Muscle of arm (tissue), 1 donor: ENCODE measurements at regions not wholly inside any gene's neighbourhood (a gene's known extent, or its start where the extent isn't known, plus 50 kb on each side); places are given as distances from the start of the nearest gene placed in this dataset.
"Not testable (repeated sequence)": the region's sequence is repeated elsewhere in the genome, so short reads cannot be mapped to it uniquely, and the experiment has no call there.

Experiments used
- DNase-seq: peaks from one replicate; pipeline ENCODE4 v3.0.0-alpha.2; 2013

- no peak for DNase-seq
Observed at GRCh38 chr13:69094485-69094884, 1013.1 kb upstream of the ATXN8OS start.

GRCh38 chr13:69092615-69093322 lies 1014.9 kb upstream of the ATXN8OS start:
- DNase-seq: no peak

- DNase-seq: no peak
Observed at GRCh38 chr13:69077267-69077666, 1030.4 kb upstream of the ATXN8OS start.

- DNase-seq: no peak
Observed at GRCh38 chr13:69069554-69070133, 1038.0 kb upstream of the ATXN8OS start.

- no peak for DNase-seq
Observed at GRCh38 chr13:69050696-69051095, 1056.9 kb upstream of the ATXN8OS start.

GRCh38 chr13:69044629-69045028 lies 1063.0 kb upstream of the ATXN8OS start:
- no peak for DNase-seq

GRCh38 chr13:69040898-69041297 lies 1066.7 kb upstream of the ATXN8OS start:
- no peak for DNase-seq

- no peak for DNase-seq
Observed at GRCh38 chr13:69035771-69036170, 1071.9 kb upstream of the ATXN8OS start.

GRCh38 chr13:69028936-69029335 lies 1078.7 kb upstream of the ATXN8OS start:
- DNase-seq: no peak

- no peak for DNase-seq
Observed at GRCh38 chr13:69020120-69020519, 1087.5 kb upstream of the ATXN8OS start.

- DNase-seq: not testable (repeated sequence)
Observed at GRCh38 chr13:69018173-69018572, 1089.5 kb upstream of the ATXN8OS start.

GRCh38 chr13:69010789-69011188 lies 1096.8 kb upstream of the ATXN8OS start:
- DNase-seq: no peak

- DNase-seq: no peak
Observed at GRCh38 chr13:69008499-69008898, 1099.1 kb upstream of the ATXN8OS start.

- DNase-seq: no peak
Observed at GRCh38 chr13:68998056-68998455, 1109.6 kb upstream of the ATXN8OS start.

- no peak for DNase-seq
Observed at GRCh38 chr13:68996668-68997025, 1111.0 kb upstream of the ATXN8OS start.

- DNase-seq: no peak
Observed at GRCh38 chr13:68995972-68996667, 1111.5 kb upstream of the ATXN8OS start.

- DNase-seq: no peak
Observed at GRCh38 chr13:68993154-68993553, 1114.5 kb upstream of the ATXN8OS start.

GRCh38 chr13:68988176-68988575 lies 1119.5 kb upstream of the ATXN8OS start:
- DNase-seq: no peak

GRCh38 chr13:68987585-68987984 lies 1120.0 kb upstream of the ATXN8OS start:
- no peak for DNase-seq

- DNase-seq: no peak
Observed at GRCh38 chr13:68984688-68985319, 1122.8 kb upstream of the ATXN8OS start.

- no peak for DNase-seq
Observed at GRCh38 chr13:68982961-68983619, 1124.5 kb upstream of the ATXN8OS start.

GRCh38 chr13:68976287-68976686 lies 1131.3 kb upstream of the ATXN8OS start:
- DNase-seq: no peak
